Adipose tissue (tissue), 3 donors: ENCODE measurements at regions not wholly inside any gene's neighbourhood (a gene's known extent, or its start where the extent isn't known, plus 50 kb on each side); places are given as distances from the start of the nearest gene placed in this dataset.

Experiments used
- H3K27ac ChIP-seq: one replicate; pipeline ENCODE4 v1.5.1; 2013; ENCODE audit warnings: low read depth, low read length
- WGBS, 3 donors: extraction: QIAGEN DNeasy Blood & Tissue Kit; methylation state at CpG; one replicate each; pipeline ENCODE4 v1.1.7; 2013; 5-methylcytosine and 5-hydroxymethylcytosine counted together
- donor health status: healthy with polysubstance abuse.
- donor health status: Bipolar disorder and iron deficiency.
- donor health status: healthy.

DNA sequence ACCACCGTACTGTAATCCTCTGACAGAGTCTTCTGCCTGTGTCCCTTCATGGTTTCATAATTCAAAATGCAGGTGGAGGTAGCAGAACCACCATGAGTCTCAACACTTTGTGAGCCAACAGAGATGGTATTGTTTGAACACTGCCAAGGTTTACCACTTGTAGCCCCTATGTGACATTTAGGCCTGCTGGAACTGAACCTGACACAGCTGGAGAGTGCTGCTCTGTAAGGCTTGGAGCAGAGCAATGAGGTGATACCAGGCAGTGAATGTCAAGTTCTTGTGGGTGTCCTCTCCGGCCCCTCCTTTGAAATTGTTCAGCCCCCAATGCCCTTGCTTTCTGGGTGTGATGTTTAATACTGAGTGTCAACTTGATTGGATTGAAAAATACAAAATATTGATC, 1042.9 kb downstream of the ARAP2 start:
- WGBS, 3 donors = 82 to 89% (median 88%) methylated on average over 2 of the region's 2 CpGs
- H3K27ac ChIP-seq = no peak overlapping the region

DNA sequence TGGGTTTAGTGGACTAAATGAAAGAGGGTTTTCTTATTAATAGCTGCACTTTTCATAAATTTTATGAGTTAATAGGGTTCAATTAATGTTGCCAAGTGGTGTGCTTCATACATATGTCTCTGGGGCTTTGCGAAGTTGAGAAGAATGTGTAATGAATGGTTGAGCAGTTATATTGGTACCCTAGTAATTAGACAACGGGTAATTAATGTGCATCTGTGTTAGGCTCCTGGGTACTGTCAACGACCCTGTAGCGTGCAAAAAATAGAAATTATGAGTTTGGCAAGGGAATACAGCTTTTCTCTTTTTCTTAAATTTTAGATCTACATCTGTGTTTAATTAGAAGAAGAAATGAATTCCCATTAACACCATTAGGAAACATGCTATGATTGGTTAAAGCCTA, 1027.7 kb downstream of the ARAP2 start:
- H3K27ac ChIP-seq = no peak overlapping the region

DNA sequence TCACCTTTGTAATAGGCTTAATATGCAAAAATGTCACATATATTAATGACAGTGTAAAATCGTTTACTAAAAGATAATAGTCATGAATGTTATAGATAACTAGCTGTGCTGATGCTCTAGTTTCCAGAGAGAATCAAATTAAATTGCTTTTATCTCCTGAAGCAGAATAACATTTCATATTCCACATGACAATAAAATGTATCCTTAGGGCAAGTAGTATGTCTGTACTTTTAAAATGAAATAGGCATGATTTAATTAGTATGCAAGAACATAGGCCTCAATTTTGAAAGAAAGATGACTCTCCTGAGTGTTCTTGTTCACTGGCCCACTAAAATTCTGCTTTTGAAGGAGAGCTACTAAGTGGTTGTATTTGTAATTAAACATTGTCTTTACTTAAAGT, 1027.0 kb downstream of the ARAP2 start:
- WGBS, 3 donors = 42 to 65% (median 62%) methylated on average over 1 of the region's 1 CpG
- H3K27ac ChIP-seq = no peak overlapping the region

More for the DNA sequence above, 1027.7 kb downstream of the ARAP2 start:
- 59 to 78% (median 68%) methylated on average over 4 of the region's 4 CpGs for WGBS, 3 donors

DNA sequence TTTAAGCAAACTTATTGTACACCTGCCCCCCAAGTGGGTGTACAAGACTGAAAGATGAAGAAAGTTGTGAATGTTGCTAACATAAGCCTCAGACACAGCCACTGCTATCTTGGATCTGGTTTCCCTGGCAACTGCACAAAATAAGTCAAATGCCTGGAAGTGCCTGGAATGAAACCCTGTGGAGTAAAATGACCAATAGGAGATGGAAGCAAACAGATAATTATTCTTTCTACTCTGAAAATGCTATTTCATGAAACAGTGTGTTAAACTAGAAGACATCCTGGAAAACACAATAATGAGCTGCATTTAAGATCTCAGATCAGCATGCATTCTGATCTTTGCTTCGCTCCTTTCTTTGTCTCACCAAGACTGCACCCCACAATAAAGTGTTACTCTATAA, 1016.0 kb downstream of the ARAP2 start:
- WGBS, 3 donors = 87 to 90% (median 88%) methylated on average over 1 of the region's 1 CpG

DNA sequence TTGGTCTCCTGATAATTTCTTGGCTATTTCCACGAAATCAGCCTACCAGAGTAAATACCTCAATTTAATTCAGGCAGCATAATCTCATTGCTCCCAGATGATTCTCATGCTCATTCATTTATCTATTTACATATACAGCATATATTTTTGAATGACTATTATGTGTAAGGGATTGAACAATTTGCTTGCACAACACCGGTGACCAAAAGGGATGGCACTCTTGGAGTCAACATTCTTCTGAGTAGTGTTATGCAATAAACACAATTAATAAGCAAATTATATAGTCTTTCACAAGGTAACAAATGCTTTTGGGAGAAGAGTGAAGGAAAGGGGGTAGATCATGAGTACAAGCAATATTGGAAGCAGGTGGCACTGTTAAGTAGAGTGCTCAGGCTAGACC, 1015.3 kb downstream of the ARAP2 start:
- 60 to 68% (median 65%) methylated on average over 2 of the region's 2 CpGs for WGBS, 3 donors
- H3K27ac ChIP-seq = no peak overlapping the region

More for the DNA sequence above, 1016.0 kb downstream of the ARAP2 start:
- no peak overlapping the region for H3K27ac ChIP-seq

DNA sequence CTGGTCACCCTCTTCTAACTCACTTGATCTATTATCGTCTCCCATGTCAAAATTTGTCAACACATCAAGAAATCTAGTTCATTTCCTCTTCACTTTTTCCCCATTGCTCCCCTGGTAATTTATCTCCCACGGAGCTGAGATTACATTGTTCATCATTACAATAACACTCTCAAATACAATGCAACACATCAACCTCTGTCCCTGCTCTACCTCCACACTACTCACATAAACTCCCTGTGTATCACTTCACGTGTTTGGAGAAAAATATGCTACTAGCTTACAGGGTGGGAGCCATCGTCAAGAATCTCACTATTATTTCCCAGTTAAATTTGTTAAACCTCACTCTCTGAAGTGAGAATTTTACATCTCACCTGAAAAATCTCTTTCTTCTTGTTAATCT, 1006.4 kb downstream of the ARAP2 start:
- no peak overlapping the region for H3K27ac ChIP-seq
- 54 to 66% (median 60%) methylated on average over 4 of the region's 4 CpGs for WGBS, 3 donors

DNA sequence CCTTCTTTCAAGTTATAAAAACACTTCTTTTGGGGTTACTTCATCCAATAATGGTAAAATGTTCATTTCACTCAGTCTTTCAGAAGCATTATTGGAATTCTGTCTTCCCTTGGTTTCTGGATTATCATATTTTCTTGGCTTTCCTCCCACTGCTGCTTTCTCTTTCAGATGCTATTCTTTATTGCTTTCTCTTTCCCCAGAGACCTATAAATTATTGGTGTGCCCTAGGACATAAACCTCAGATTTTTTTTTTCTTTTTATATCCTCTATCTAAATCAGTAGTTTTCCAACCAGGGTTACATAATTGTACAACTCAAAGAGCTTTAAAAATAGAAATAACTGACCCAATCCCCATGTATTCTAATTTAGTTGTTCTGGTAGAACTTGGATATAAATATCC, 1005.5 kb downstream of the ARAP2 start:
- no peak overlapping the region for H3K27ac ChIP-seq

DNA sequence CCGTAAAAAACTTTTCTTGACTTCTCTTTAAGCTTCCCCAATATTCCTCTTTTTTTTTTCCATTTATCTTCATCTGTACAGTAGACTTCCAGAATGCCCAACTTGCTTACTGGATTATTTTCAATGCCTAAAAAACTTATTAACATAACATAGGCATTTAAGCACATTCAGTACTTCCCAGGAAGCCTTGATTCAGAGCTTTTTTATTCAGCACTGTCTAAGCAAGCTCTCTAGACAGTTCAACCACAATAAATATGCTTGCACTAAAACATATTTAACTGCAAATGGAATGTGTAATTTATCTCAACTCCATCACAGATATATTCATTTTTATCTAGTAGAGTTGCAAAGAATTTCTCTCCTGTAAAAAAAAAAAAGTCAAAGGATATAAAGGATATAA, 997.8 kb downstream of the ARAP2 start:
- no peak overlapping the region for H3K27ac ChIP-seq
- WGBS, 3 donors = 92 to 99% (median 98%) methylated on average over 1 of the region's 1 CpG

DNA sequence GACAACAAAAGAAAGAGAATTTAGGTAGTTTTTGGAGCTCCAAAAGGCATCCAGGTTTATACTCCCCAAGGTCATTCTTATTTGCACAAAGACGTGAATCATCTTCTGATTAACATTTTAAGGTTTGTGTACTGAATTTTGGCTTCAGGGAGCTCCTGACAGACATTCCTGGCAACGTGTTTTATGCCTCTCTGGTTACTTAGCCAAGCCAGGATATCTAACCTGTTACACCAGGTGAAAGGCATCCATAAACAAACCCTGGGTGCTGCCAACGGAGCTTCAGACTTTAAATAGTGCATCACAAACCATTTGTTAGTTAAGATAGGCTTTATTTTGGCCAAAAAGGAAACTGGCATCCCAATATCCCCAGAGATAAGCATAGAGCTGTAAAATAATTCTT, 997.3 kb downstream of the ARAP2 start:
- 5 to 27% (median 24%) methylated on average over 3 of the region's 3 CpGs for WGBS, 3 donors

DNA sequence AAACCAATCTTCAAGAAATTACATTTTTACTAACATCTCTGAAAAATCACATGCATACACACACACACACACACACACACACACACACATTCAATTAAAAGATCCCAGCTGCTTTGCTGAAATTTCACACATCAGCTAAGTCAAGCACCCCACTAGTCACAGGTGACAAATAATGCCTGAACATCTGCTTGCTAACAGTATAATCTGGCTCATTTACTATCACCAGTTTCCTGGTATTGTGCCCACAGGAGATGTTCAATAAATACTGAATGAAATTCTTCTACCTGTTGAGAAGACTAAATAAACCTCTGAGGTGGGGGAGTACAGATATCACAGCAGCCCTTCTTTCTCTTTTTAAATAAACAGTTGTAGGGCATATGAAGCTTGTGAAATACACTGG, 994.0 kb downstream of the ARAP2 start:
- H3K27ac ChIP-seq = no peak overlapping the region

More for the DNA sequence above, 997.3 kb downstream of the ARAP2 start:
- no peak overlapping the region for H3K27ac ChIP-seq

DNA sequence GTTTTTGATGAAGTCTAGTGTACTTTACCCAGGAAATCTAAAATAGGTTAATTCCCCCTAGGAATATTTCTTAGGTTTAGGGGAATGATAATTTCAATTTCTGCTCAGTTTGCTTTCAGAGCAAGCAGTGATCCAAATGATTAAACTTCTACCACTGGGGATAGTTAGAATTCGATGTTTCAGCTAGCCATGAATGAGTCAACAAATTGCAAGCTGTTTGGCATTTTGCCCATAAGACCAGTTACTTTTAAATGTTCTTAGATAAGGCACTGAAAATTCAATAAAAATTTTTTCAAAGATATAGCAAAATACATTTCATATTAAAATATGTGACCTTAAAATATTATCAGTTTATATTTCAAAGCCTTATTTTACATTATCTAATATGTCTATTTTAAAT, 993.6 kb downstream of the ARAP2 start:
- 17 to 26% (median 23%) methylated on average over 1 of the region's 1 CpG for WGBS, 3 donors

DNA sequence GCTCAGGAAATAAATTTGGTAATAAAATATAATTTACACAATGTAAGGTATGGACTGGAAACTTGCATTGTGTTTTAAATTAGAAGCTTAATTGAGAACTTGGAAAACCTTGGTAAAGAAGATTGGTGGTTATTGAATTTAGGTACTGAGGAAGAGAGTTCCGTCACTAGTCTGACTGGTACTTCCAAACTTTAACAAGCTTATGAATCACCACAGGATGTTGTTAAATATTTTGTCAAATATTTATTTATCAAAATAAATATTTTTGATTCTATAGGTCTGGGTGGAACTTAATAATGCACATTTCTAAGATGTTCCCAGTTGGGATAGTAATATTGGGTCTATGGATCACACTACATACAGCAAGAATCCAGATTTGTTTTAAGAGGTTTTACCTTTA, 992.2 kb downstream of the ARAP2 start:
- 81 to 97% (median 91%) methylated on average over 1 of the region's 1 CpG for WGBS, 3 donors
- H3K27ac ChIP-seq = no peak overlapping the region

More for the DNA sequence above, 993.6 kb downstream of the ARAP2 start:
- H3K27ac ChIP-seq = no peak overlapping the region

DNA sequence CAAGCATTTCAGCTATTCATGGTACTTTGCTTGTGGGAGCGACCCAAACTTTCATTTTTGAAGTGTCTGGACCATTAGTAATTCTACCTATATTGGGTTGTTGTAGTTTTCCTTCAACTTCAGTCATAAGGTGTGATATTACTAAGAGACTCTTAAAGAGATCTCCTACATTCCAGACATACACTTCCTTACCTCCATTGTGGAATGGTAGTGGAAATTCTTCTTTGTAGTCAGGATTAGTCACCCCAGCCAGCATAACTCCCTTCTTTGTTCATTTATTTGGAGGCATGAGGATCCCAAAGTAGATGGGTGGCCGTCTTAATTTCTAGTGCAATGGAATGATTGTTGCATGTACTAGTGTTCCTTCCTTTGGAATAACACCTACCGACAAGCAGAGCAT, 991.4 kb downstream of the ARAP2 start:
- WGBS, 3 donors = 63 to 84% (median 83%) methylated on average over 3 of the region's 3 CpGs

DNA sequence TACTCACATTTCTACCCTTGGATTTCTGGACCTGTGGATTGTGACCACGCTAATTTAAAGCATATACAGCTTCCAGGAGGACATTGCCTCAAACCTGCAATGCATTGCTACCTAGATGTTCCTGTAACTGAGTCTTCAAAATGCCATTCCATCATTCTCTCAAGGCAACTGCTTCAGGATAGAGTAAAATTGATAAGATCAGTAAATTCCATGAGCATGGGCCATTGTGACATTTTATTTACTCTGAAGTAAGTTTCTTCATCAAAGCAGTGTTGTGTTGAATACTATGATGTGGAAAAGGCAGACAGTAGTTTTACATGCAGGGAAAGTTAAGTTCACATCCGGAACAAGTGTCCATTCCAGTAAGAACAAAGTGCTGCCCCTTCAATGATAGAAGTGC, 991.0 kb downstream of the ARAP2 start:
- WGBS, 3 donors = 72 to 87% (median 81%) methylated on average over 2 of the region's 2 CpGs
- H3K27ac ChIP-seq = no peak overlapping the region

More for the DNA sequence above, 991.4 kb downstream of the ARAP2 start:
- no peak overlapping the region for H3K27ac ChIP-seq

DNA sequence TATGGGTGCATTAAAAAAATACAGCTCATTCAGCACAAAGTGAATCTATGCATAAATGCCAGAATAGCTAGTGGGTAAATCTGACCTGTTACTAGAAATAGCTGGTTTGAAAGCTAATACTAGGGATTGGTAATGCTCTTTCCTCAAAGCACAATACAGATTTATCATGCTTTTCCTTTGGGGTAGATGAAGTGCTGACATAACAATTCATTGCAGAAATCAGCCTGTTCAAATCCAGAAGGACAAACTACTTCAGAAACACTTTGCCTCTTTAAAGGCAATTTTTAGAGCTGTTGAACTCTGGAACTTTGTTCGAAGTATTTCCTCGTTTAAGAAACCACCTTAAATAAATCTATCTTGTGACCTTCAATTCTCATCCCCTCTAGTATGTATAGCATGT, 957.9 kb downstream of the ARAP2 start:
- no peak overlapping the region for H3K27ac ChIP-seq
- 47 to 75% (median 72%) methylated on average over 2 of the region's 2 CpGs for WGBS, 3 donors

DNA sequence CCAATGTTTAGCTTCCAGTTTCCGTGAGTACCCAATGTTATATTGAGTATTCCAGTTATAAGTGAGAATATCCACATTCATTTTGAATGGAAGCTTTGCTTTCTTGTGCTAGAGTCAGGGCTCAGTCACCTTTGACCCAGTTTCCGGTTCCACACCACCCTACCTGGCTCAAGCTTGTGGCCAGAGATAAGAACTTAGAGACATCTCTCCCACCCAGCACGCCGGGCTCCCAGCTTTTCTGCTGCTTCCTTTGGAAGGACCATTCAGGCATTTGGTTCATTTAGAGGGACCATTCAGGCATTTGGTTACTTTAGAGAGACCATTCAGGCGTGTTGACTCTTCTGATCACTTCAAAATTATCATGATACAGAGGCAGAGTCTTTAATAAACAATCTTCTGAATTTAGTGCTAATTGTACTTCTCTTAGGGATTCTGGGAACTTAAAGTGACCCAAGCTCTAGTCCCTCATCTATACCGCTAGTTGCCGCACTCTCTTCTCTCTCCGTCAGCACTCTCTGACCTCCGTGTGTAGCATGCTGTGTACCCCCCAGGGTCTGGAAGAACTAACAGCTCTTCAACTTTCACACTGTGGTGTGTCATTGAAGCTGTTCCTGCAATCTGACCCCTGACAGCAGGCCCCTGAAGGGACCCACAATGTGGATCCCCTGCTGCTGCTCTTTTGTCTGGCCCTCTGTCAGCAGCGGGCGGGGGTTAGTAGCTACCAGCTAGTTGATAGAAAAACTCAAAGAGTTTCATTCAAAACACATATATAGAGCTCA, 943.1 kb downstream of the ARAP2 start:
- no peak overlapping the region for H3K27ac ChIP-seq
- 54 to 74% (median 72%) methylated on average over 11 of the region's 11 CpGs for WGBS, 3 donors

DNA sequence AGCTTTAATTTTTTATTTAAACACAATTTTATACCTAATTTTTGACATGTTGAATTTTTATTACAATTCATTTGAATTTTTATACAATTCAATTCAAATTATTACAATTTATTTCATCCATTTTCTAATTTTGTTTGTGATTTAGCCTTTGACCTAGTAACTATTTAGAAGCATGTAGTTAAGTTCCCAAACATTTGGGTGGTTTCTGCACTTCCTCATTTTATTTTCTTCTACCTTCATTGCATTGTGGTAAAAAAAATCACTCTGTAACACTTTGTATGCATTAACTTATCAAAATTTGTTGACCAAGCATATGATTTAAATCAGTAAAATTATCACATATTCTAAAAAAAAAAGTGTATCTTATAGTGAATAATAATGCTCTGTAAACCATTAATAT, 928.9 kb downstream of the ARAP2 start:
- H3K27ac ChIP-seq = no peak overlapping the region

DNA sequence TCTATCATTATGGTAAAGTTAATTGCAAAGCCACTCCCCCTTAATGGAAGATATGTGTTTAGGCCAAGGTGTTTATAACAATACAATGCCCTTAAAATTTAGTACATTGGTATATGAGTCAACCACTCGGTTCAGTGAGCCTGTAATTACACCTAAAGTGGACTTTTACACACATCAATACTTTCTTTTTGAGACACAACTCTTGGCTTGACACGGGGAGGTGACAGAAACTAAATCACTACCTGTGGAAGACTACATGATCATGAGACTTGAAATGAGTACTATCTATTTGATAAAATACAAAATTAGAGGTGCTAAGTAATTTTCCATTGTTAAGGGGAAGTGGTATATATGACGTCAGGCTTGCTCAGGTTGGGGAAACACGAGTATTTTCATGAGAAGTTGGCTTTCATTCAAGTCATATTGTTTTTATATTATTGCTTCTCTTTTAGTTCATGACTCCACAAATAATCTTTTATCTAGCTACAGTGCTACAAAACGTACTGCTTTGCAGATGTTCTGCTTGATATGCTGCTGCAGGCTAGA, 918.3 kb downstream of the ARAP2 start:
- 45 to 52% (median 51%) methylated on average over 5 of the region's 5 CpGs for WGBS, 3 donors
- H3K27ac ChIP-seq = no peak overlapping the region

DNA sequence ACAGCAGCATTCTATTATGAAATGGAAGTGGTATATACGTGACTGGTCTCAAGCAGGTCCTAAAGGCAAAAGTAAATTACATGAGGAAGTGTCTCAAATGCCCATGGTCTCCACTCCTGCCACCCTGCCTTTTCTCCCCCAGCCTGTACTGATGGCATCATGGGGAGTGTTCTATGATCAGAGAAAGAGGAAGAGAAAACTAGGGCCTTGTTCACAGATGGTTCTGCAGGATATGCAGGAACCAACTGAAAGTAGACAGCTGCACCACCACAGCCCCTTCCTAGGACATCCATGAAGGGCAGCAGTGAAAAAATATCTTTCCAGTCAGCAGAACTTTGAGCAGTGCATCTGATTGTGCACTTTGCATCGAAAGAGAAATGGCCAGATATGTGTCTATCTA, 901.5 kb downstream of the ARAP2 start:
- no peak overlapping the region for H3K27ac ChIP-seq
- 35 to 54% (median 46%) methylated on average over 2 of the region's 2 CpGs for WGBS, 3 donors

DNA sequence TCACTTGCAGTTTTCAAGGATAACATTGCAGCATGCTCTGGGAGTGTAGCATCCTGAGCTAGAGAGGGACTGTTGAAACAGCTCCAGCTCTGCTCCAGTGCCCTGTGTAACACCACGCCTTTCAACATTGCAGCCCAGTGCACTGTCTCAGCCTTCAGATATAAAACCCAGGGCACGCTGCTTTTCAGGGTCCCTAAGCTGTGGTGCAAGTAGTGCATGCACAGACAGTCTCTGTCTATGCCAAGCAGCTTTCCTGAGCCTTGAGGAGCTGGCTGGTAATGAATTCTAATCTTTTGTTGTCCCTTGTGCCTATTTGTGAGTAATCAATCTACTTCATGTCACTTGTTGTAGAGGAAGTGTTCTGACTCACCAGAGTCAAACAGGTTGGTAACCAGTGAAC, 897.0 kb downstream of the ARAP2 start:
- H3K27ac ChIP-seq = no peak overlapping the region
- 68 to 83% (median 75%) methylated on average over 2 of the region's 2 CpGs for WGBS, 3 donors
